MCF 10A (cell line): ENCODE measurements at regions not wholly inside any gene's neighbourhood (a gene's known extent, or its start where the extent isn't known, plus 50 kb on each side); places are given as distances from the start of the nearest gene placed in this dataset.

Source experiments
- BruUV-seq: library from RNA; stranded (reverse); fragments of 400-500 nt; replicated peaks from 2 replicates; lab custom pipeline; 2021; lab: Mats Ljungman, UMichigan
- CTCF ChIA-PET: fragments of 300-600 bp; sonication (Branson Sonifier 250); formaldehyde crosslinking; extraction: SDS; loops from one replicate; lab custom pipeline; 2021; ENCODE audit warnings: antibody characterized with exemption, inconsistent platforms; lab: Yijun Ruan, JAX
- POLR2A ChIA-PET: fragments of 300-600, 350-650 bp; sonication (Branson Sonifier 250); formaldehyde crosslinking; extraction: SDS; loops from one replicate; lab custom pipeline; 2020; ENCODE audit warnings: antibody characterized with exemption, inconsistent platforms; lab: Yijun Ruan, JAX
- DNase-seq: peaks from one replicate; pipeline ENCODE4 v3.0.0-alpha.2; 2018; ENCODE audit not compliant: unreplicated experiment
- H3K27ac Mint-ChIP-seq: one replicate; pipeline ENCODE4 v1.8.0; 2022; ENCODE audit warnings: mild to moderate bottlenecking, low read depth, mixed read lengths; ENCODE audit not compliant: unreplicated experiment
- H3K27me3 Mint-ChIP-seq: one replicate; pipeline ENCODE4 v1.8.0; 2022; ENCODE audit warnings: mixed read lengths; ENCODE audit not compliant: insufficient read depth, unreplicated experiment
- H3K36me3 Mint-ChIP-seq: one replicate; pipeline ENCODE4 v1.8.0; 2022; ENCODE audit warnings: mild to moderate bottlenecking, moderate library complexity, mixed read lengths; ENCODE audit not compliant: insufficient read depth, unreplicated experiment
- H3K4me1 Mint-ChIP-seq: one replicate; pipeline ENCODE4 v1.8.0; 2022; ENCODE audit warnings: mixed read lengths; ENCODE audit not compliant: insufficient read depth, unreplicated experiment
- H3K4me3 Mint-ChIP-seq: one replicate; pipeline ENCODE4 v1.8.0; 2022; ENCODE audit warnings: mild to moderate bottlenecking, moderate library complexity, mixed read lengths; ENCODE audit not compliant: unreplicated experiment
- H3K9me3 Mint-ChIP-seq: one replicate; pipeline ENCODE4 v1.8.0; 2022; ENCODE audit warnings: mixed read lengths; ENCODE audit not compliant: unreplicated experiment
- CTCF ChIP-seq: fragments of 200-600 bp; IDR thresholded peaks from one replicate; pipeline ENCODE4 v1.8.0; 2022; ENCODE audit warnings: antibody characterized with exemption, mild to moderate bottlenecking; ENCODE audit not compliant: unreplicated experiment
- intact Hi-C: fragments of 100-400 bp; cut with micrococcal nuclease; formaldehyde crosslinking; loops from 2 replicates; pipeline ENCODE4 v1.14.1; 2022

DNA sequence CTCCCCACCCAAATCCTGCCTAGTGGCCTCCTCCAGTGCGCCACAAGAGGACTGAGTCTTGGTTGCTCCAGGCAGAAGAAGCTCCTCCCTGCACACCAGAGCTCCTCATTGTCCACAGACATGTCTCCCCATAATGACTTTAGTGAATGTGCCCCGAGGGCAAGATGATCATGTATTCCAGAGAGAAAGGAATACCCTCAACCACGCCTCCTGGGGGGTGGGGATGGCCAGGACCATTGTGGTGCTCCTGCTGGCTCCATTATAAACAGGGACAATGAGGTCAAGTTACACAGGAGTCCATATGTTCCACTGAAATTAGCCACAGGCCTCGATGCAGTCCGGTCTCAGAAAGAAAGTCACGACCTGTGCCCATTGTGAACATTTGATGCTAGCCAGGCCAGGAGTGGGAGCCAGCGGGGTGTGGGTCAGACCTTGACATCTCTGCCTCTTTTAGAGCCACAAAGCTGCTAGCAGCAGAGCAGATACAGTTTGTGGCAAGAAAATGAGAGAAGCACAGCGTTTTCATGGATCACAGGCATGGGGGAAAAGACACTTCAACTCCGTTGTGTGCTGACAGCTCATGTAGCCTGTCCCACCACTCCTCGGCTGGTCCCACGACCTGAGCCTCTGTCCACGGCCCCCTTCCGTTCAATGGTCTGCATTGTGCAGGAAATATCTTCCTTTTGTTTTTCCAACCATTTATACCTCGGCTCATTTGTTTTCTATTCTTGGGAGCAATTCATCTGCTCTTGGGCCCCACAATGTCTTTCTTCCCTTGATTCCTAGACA is 70.7 kb upstream of the FZD7 start:
- no peak overlapping the region for H3K27ac Mint-ChIP-seq
- intact Hi-C loops: no loop called here
- peaks cover 14% of the 10 kb centered on the region for H3K27me3 Mint-ChIP-seq
- DNase-seq: no peak
- POLR2A ChIA-PET: no interaction called here
- H3K9me3 Mint-ChIP-seq: no peaks in the 10 kb centered on the region
- CTCF ChIA-PET: no interaction called here
- H3K36me3 Mint-ChIP-seq: no peaks in the 10 kb centered on the region
- no peaks in the 10 kb centered on the region for H3K4me1 Mint-ChIP-seq
- no TSS peak for BruUV-seq
- TF ChIP-seq CTCF: no peak
- no peak overlapping the region for H3K4me3 Mint-ChIP-seq

DNA sequence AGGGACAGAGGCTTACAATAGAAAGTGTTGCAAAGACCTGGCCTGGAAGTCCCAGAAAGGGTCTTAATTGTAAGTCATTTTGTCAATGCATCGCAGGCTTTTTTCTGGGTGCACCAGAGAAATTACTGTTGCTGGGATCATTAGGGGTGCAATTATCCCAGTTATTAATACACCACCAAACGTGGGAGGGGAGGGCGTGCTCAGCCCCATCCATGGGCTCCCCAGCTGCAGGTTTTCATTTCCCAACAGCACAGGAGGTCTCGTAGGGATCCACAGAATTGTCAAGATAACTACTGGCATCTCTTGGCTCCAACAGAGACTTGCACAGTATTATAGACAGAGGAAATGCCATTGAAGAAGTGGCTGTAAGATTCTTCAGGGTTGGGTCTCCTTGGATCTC is 69.6 kb upstream of the FZD7 start:
- Mint-ChIP-seq H3K9me3 (no peaks in the 10 kb centered on the region), H3K36me3 (no peaks in the 10 kb centered on the region), H3K4me3 (no peak overlapping the region), H3K27me3 (peaks cover 17% of the 10 kb centered on the region), H3K4me1 (no peaks in the 10 kb centered on the region), H3K27ac (no peak overlapping the region)
- POLR2A ChIA-PET: no interaction called here
- no TSS peak for BruUV-seq
- intact Hi-C loops: no loop called here
- no peak for TF ChIP-seq CTCF
- CTCF ChIA-PET: interaction anchor here (0.6 kb wide), 1 partner anchor 25 kb away, joined by 3 read pairs; no protein-coding TSS in a partner anchor
- no peak for DNase-seq

- no peaks in the 10 kb centered on the region for H3K9me3 Mint-ChIP-seq
These were observed 68.9 kb upstream of the FZD7 start for GRCh38 chr2:201964631-201965206.

More at GRCh38 chr2:201964631-201965206, 68.9 kb upstream of the FZD7 start:
- no peak for TF ChIP-seq CTCF
- CTCF ChIA-PET: interaction anchor here (0.6 to 0.8 kb wide), 2 partner anchors 26 to 72 kb away, joined by 3 read pairs; no protein-coding TSS in a partner anchor
- no peak for DNase-seq
- no peaks in the 10 kb centered on the region for H3K36me3 Mint-ChIP-seq
- no peak overlapping the region for H3K27ac Mint-ChIP-seq
- H3K4me1 Mint-ChIP-seq: no peaks in the 10 kb centered on the region
- peaks cover 24% of the 10 kb centered on the region for H3K27me3 Mint-ChIP-seq
- POLR2A ChIA-PET: no interaction called here
- no TSS peak for BruUV-seq
- no peak overlapping the region for H3K4me3 Mint-ChIP-seq
- intact Hi-C loops: no loop called here
